Neural cell (in vitro differentiated cells): ENCODE measurements at regions not wholly inside any gene's neighbourhood (a gene's known extent, or its start where the extent isn't known, plus 50 kb on each side); places are given as distances from the start of the nearest gene placed in this dataset.

Experiments
- MXI1 ChIP-seq: fragments of 450-650 bp; conservative IDR thresholded peaks from 2 replicates; pipeline ENCODE4 v1.6.1; 2014; ENCODE audit warnings: antibody characterized with exemption, mild to moderate bottlenecking; ENCODE audit not compliant: poor library complexity, severe bottlenecking
- TF ChIP-seq, protein P1 (sequence below): fragments of 450-650 bp; IDR thresholded peaks from 2 replicates; pipeline ENCODE4 v1.5.1; 2014; ENCODE audit warnings: antibody characterized with exemption, mild to moderate bottlenecking, moderate library complexity; ENCODE audit not compliant: poor library complexity, severe bottlenecking

DNA sequence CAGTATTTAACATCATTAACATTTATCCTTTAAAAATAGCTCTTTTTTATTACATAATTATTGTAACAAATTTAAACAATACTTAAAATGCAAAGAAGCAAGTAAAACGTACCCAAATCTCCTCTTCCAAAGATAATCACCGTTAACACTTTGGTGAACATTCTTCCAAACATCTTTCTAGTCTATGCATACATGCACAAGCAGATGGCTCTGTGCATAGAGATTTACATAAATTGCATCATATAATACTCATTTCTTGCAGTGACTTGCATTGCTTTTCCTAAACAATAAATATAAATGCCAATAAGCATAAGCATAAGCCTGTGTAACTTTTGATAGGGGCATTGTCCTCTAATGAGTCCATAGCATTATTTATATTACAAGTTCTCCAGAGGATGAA lies 89.4 kb upstream of the PALS2 start:
- TF ChIP-seq MXI1 = no peak
- TF ChIP-seq, protein P1, sequence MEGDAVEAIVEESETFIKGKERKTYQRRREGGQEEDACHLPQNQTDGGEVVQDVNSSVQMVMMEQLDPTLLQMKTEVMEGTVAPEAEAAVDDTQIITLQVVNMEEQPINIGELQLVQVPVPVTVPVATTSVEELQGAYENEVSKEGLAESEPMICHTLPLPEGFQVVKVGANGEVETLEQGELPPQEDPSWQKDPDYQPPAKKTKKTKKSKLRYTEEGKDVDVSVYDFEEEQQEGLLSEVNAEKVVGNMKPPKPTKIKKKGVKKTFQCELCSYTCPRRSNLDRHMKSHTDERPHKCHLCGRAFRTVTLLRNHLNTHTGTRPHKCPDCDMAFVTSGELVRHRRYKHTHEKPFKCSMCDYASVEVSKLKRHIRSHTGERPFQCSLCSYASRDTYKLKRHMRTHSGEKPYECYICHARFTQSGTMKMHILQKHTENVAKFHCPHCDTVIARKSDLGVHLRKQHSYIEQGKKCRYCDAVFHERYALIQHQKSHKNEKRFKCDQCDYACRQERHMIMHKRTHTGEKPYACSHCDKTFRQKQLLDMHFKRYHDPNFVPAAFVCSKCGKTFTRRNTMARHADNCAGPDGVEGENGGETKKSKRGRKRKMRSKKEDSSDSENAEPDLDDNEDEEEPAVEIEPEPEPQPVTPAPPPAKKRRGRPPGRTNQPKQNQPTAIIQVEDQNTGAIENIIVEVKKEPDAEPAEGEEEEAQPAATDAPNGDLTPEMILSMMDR = no peak
